ENCODE measurements at regions not wholly inside any gene's neighbourhood (a gene's known extent, or its start where the extent isn't known, plus 50 kb on each side); places are given as distances from the start of the nearest gene placed in this dataset.
A peak's percentile ranks its signal among the peaks of the same experiment; 100 is the strongest.

DNA sequence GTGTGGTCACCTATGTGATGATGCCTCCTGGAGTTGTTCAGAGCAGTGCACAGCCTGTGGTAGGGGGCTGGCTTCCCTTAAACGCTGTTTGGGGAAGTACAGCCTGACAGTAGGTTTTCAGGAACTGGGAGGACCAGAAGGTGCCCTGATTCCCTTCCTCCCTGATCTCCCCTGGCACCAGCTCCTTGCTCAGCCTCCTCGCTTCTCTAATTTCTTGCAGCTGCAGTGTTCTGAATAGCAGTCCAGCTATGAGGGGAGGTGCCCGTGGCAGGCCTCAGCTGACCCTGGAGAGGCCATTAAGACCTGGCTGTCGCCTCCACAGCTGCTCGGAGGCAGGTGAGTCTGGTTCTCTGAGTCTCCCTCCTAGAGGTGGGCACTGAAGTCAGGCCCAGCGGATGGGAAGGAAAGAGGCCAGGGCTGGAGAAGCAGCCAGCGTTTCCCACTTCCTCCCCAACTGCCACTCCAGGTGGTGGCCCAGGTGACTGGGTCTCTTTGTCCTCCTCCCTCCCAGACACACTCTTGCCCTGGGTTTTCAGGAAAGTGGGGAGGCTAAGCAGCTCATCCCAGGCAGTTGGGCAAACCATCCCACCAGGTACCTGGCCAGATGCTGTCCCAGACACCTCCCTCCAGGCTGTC lies 52.0 kb upstream of the RPL11 start:
- no peak overlapping the region for H3K27ac Mint-ChIP-seq
- H3K36me3 Mint-ChIP-seq (ENCODE audit: low read depth): no peaks in the 10 kb centered on the region
- no peak for DNase-seq (ENCODE audit: low spot score)
- H3K4me3 Mint-ChIP-seq: no peak overlapping the region
- H3K4me1 Mint-ChIP-seq (ENCODE audit: low read depth): peaks cover 12% of the 10 kb centered on the region
- H3K9me3 Mint-ChIP-seq: no peaks in the 10 kb centered on the region
- H3K27me3 Mint-ChIP-seq (ENCODE audit: low read depth): peaks cover 2% of the 10 kb centered on the region

GRCh38 chr1:23638786-23639241 lies 52.8 kb upstream of the RPL11 start:
- Mint-ChIP-seq H3K4me1 (ENCODE audit: low read depth) (peaks cover 15% of the 10 kb centered on the region), H3K36me3 (ENCODE audit: low read depth) (no peaks in the 10 kb centered on the region), H3K27ac (no peak overlapping the region), H3K4me3 (no peak overlapping the region), H3K27me3 (ENCODE audit: low read depth) (peaks cover 2% of the 10 kb centered on the region), H3K9me3 (no peaks in the 10 kb centered on the region)
- no peak for DNase-seq (ENCODE audit: low spot score)

DNA sequence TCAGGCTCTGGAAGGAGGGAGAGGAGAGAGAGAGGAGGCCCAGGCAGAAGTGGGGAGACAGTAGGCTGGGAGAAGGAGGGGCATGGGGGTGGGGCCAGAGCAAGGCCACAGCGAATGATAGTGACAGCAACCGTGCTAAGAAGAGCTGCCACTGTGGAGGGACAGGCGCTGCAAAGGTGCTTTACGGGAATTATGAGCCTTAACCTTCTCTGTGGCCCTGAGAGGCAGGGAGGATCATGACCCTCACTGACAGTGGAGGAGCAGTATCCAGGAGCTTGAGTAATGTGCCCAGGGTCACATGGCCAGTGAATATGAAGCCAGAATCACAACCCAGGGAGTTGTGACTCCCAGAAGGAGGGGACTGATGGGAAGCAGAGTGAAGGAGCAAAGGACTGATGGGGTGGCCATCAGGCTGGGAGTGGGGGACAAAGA lies 53.4 kb upstream of the RPL11 start:
- Mint-ChIP-seq H3K36me3 (ENCODE audit: low read depth) (no peaks in the 10 kb centered on the region), H3K4me1 (ENCODE audit: low read depth) (peaks cover 15% of the 10 kb centered on the region), H3K4me3 (no peak overlapping the region)

DNA sequence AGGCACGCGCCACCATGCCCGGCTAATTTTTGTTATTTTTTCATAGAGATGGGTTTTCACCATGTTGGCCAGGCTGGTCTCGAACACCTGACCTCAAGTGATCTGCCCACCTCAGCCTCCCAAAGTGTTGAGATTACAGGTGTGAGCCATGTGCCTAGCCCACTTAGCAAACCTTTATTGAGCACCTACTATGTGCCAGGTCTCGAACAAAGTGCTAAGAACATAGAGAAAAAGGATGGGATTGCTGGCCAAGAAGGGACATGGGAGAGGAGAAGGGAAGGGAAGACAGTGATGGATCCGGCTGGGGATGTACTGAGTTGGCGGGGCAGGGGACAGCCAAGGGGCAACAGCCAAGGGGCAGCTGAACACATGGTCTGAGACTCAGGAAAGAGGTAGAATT lies 55.6 kb upstream of the RPL11 start:
- Mint-ChIP-seq H3K9me3 (no peaks in the 10 kb centered on the region), H3K36me3 (ENCODE audit: low read depth) (no peaks in the 10 kb centered on the region), H3K27ac (no peak overlapping the region), H3K27me3 (ENCODE audit: low read depth) (peaks cover 2% of the 10 kb centered on the region), H3K4me1 (ENCODE audit: low read depth) (peaks cover 15% of the 10 kb centered on the region), H3K4me3 (no peak overlapping the region)
- no peak for DNase-seq (ENCODE audit: low spot score)

More for the DNA sequence above, 53.4 kb upstream of the RPL11 start:
- H3K27me3 Mint-ChIP-seq (ENCODE audit: low read depth): peaks cover 2% of the 10 kb centered on the region
- DNase-seq (ENCODE audit: low spot score): no peak
- H3K9me3 Mint-ChIP-seq: no peaks in the 10 kb centered on the region
- H3K27ac Mint-ChIP-seq: no peak overlapping the region

- DNase-seq (ENCODE audit: low spot score): peak; percentile 46
- Mint-ChIP-seq H3K36me3 (ENCODE audit: low read depth) (no peaks in the 10 kb centered on the region), H3K27me3 (ENCODE audit: low read depth) (peaks cover 2% of the 10 kb centered on the region), H3K4me1 (ENCODE audit: low read depth) (peaks cover 15% of the 10 kb centered on the region), H3K27ac (peak overlapping the region; percentile 42), H3K9me3 (no peaks in the 10 kb centered on the region), H3K4me3 (peak overlapping the region; percentile 67)
These were observed 56.6 kb upstream of the RPL11 start for GRCh38 chr1:23634840-23635651.

GRCh38 chr1:23634518-23634839 lies 57.1 kb upstream of the RPL11 start:
- H3K27ac Mint-ChIP-seq: peak overlapping the region; percentile 42
- no peaks in the 10 kb centered on the region for H3K36me3 Mint-ChIP-seq (ENCODE audit: low read depth)
- peaks cover 2% of the 10 kb centered on the region for H3K27me3 Mint-ChIP-seq (ENCODE audit: low read depth)
- no peak for DNase-seq (ENCODE audit: low spot score)
- no peaks in the 10 kb centered on the region for H3K9me3 Mint-ChIP-seq
- H3K4me1 Mint-ChIP-seq (ENCODE audit: low read depth): peaks cover 15% of the 10 kb centered on the region
- no peak overlapping the region for H3K4me3 Mint-ChIP-seq

GRCh38 chr1:23632479-23633160 lies 59.0 kb upstream of the RPL11 start:
- no peaks in the 10 kb centered on the region for H3K27me3 Mint-ChIP-seq (ENCODE audit: low read depth)
- no peaks in the 10 kb centered on the region for H3K9me3 Mint-ChIP-seq
- no peaks in the 10 kb centered on the region for H3K36me3 Mint-ChIP-seq (ENCODE audit: low read depth)
- no peak for DNase-seq (ENCODE audit: low spot score)
- H3K4me1 Mint-ChIP-seq (ENCODE audit: low read depth): peaks cover 24% of the 10 kb centered on the region
- no peak overlapping the region for H3K27ac Mint-ChIP-seq
- H3K4me3 Mint-ChIP-seq: no peak overlapping the region

DNA sequence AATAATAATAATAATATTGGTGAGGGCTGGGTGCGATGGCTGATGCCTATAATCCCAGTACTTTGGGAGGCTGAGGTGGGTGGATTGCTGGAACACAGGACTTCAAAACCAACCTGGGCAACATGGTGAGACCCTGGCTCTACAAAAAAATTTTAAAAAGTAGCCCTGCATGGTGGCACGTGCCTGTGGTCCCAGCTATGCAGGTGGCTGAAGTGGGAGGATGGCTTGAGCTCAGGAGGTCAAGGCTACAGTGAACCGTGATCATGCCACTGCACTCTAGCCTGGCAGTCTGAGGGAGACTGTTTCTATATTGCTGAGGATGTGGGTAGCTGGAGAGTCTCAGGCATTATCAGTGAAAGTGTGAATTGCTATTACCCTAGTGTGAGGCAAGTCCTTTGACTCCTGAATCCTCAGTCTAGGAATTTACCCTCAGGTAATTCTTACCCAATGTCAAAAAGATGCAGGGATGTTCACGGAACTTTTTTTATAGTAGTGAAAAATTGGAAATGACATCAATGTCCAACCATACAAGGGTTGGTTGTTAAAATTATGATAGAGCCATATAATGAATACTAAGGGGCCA lies 61.8 kb upstream of the RPL11 start:
- no peak for DNase-seq (ENCODE audit: low spot score)
- H3K4me3 Mint-ChIP-seq: no peak overlapping the region
- no peaks in the 10 kb centered on the region for H3K36me3 Mint-ChIP-seq (ENCODE audit: low read depth)
- peaks cover 21% of the 10 kb centered on the region for H3K4me1 Mint-ChIP-seq (ENCODE audit: low read depth)
- H3K27ac Mint-ChIP-seq: no peak overlapping the region
- no peaks in the 10 kb centered on the region for H3K27me3 Mint-ChIP-seq (ENCODE audit: low read depth)
- peaks cover 4% of the 10 kb centered on the region for H3K9me3 Mint-ChIP-seq

DNA sequence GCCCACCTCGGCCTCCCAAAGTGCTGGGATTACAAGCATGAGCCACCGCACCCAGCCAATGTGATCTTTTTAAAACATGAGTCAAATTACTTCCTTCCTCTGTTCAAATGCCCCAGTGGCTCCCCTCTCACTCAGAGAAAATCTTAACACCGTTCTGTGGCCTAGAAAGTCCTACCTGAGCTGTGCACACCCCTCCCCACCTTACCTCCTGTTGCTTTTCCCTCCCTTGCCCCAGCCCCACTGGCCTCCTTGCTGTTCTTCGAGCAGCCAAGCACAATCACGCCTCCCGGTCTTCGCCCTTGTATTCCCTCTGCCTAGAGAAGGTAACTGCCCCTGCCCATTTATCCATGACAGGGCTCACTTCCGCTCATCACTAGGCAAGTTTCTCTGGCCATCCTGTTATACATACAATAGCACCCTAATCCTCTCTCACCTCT lies 62.6 kb upstream of the RPL11 start:
- H3K36me3 Mint-ChIP-seq (ENCODE audit: low read depth): no peaks in the 10 kb centered on the region
- H3K9me3 Mint-ChIP-seq: peaks cover 4% of the 10 kb centered on the region
- peak overlapping the region; percentile 15 for H3K27ac Mint-ChIP-seq
- H3K4me3 Mint-ChIP-seq: peak overlapping the region; percentile 23
- peaks cover 22% of the 10 kb centered on the region for H3K4me1 Mint-ChIP-seq (ENCODE audit: low read depth)
- DNase-seq (ENCODE audit: low spot score): no peak
- H3K27me3 Mint-ChIP-seq (ENCODE audit: low read depth): no peaks in the 10 kb centered on the region

GRCh38 chr1:23627069-23627735 lies 64.4 kb upstream of the RPL11 start:
- peak overlapping the region; percentile 86 for H3K4me3 Mint-ChIP-seq
- H3K4me1 Mint-ChIP-seq (ENCODE audit: low read depth): peaks cover 26% of the 10 kb centered on the region
- no peaks in the 10 kb centered on the region for H3K27me3 Mint-ChIP-seq (ENCODE audit: low read depth)
- peak overlapping the region; percentile 39 for H3K27ac Mint-ChIP-seq
- DNase-seq (ENCODE audit: low spot score): no peak
- peaks cover 4% of the 10 kb centered on the region for H3K9me3 Mint-ChIP-seq
- H3K36me3 Mint-ChIP-seq (ENCODE audit: low read depth): no peaks in the 10 kb centered on the region

- Mint-ChIP-seq H3K27ac (no peak overlapping the region), H3K9me3 (peaks cover 4% of the 10 kb centered on the region), H3K4me3 (no peak overlapping the region), H3K27me3 (ENCODE audit: low read depth) (no peaks in the 10 kb centered on the region), H3K4me1 (ENCODE audit: low read depth) (peaks cover 31% of the 10 kb centered on the region), H3K36me3 (ENCODE audit: low read depth) (no peaks in the 10 kb centered on the region)
- DNase-seq (ENCODE audit: low spot score): no peak
These were observed 65.6 kb upstream of the RPL11 start for GRCh38 chr1:23625929-23626535.

DNA sequence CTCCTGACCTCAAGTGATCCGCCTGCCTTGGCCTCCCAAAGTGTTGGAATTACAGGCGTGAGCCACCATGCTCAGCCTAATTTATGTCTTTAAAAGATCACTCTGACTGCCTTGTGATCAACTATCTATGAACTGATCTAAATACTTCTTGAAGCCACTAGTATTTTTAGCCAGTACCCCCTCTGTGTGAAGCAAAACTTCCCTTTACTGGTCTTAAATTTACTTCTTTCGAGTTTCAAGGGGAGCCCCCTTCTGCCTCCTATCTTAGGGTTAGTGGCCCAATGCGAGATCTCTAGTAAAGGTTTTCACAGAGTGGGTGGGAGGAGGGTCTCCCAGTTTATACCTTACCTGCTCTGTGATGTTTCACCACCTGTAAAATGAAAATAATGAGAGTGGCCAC lies 66.1 kb upstream of the RPL11 start:
- H3K36me3 Mint-ChIP-seq (ENCODE audit: low read depth): no peaks in the 10 kb centered on the region
- H3K27me3 Mint-ChIP-seq (ENCODE audit: low read depth): no peaks in the 10 kb centered on the region
- H3K9me3 Mint-ChIP-seq: peaks cover 4% of the 10 kb centered on the region
- H3K4me3 Mint-ChIP-seq: no peak overlapping the region
- H3K27ac Mint-ChIP-seq: no peak overlapping the region
- peaks cover 36% of the 10 kb centered on the region for H3K4me1 Mint-ChIP-seq (ENCODE audit: low read depth)
- no peak for DNase-seq (ENCODE audit: low spot score)

DNA sequence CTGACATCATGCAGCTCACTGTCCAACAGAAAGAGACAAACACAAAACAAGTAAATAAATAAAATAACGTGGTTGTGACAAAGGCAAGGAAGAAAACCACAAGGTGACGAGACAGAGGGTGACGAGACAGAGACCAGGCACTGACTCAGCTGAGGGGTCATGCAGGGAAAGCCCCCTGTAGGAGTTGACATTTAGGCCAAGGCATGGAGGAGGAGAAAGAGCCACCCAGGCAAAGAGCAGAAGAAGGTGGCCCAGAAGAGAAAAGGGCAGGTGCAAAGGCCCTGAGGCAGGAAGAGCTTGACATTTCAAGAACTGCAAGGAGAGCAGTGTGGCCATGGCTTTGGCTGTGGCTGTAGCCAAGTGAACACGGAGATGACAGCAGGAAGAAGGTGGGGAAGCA lies 65.1 kb upstream of the ID3 start:
- H3K9me3 Mint-ChIP-seq: peaks cover 4% of the 10 kb centered on the region
- peaks cover 43% of the 10 kb centered on the region for H3K4me1 Mint-ChIP-seq (ENCODE audit: low read depth)
- peak; percentile 59 for DNase-seq (ENCODE audit: low spot score)
- no peak overlapping the region for H3K4me3 Mint-ChIP-seq
- peak overlapping the region; percentile 14 for H3K27ac Mint-ChIP-seq
- H3K36me3 Mint-ChIP-seq (ENCODE audit: low read depth): no peaks in the 10 kb centered on the region
- no peaks in the 10 kb centered on the region for H3K27me3 Mint-ChIP-seq (ENCODE audit: low read depth)

All from T-helper 2 cell treated with Interferon-gamma antibody and Interleukin-4, amounts not matched to agents 5 μg/mL and 100 μg/mL, for 36 hours (primary cell).